OCI-LY1 (cell line): ENCODE measurements at regions not wholly inside any gene's neighbourhood (a gene's known extent, or its start where the extent isn't known, plus 50 kb on each side); places are given as distances from the start of the nearest gene placed in this dataset.

ENCODE experiments used
- H2AFZ ChIP-seq: fragments of 200-600 bp; sonication (generic), shearing (Covaris generic); 2 replicates; pipeline ENCODE4 v1.6.0; 2014; ENCODE audit warnings: antibody characterized with exemption, mild to moderate bottlenecking, low read length
- H3F3A ChIP-seq: fragments of 200-600 bp; sonication (generic), shearing (Covaris generic); 2 replicates; pipeline ENCODE4 v1.6.0; 2014; ENCODE audit warnings: mild to moderate bottlenecking, antibody characterized with exemption, low read length, moderate library complexity; ENCODE audit not compliant: insufficient read depth
- H3K27ac ChIP-seq: fragments of 200-600 bp; sonication (generic); 2 replicates; pipeline ENCODE4 v1.5.1; 2014; ENCODE audit warnings: low read length, mixed run types, mild to moderate bottlenecking, low read depth; ENCODE audit not compliant: poor library complexity, severe bottlenecking
- H3K27me3 ChIP-seq: fragments of 200-600 bp; sonication (generic); 2 replicates; pipeline ENCODE4 v1.6.0; 2014; ENCODE audit warnings: antibody characterized with exemption, mild to moderate bottlenecking, low read length, moderate library complexity; ENCODE audit not compliant: insufficient read depth
- H3K36me3 ChIP-seq: fragments of 200-600 bp; sonication (generic); 2 replicates; pipeline ENCODE4 v1.6.1; 2014; ENCODE audit warnings: mild to moderate bottlenecking, antibody characterized with exemption, low read length, moderate library complexity, mixed read lengths; ENCODE audit not compliant: insufficient read depth
- H3K4me1 ChIP-seq: fragments of 200-600 bp; sonication (generic); 2 replicates; pipeline ENCODE4 v1.5.1; 2014; ENCODE audit warnings: mild to moderate bottlenecking, low read length, moderate library complexity; ENCODE audit not compliant: insufficient read depth, severe bottlenecking
- H3K4me2 ChIP-seq: fragments of 200-600 bp; sonication (generic), shearing (Covaris generic); 2 replicates; pipeline ENCODE4 v1.6.1; 2014; ENCODE audit warnings: low read length
- H3K4me3 ChIP-seq: fragments of 200-600 bp; sonication (generic); 2 replicates; pipeline ENCODE4 v1.5.1; 2014; ENCODE audit warnings: low read length, low read depth, mild to moderate bottlenecking, mixed read lengths; ENCODE audit not compliant: poor library complexity, severe bottlenecking
- H3K79me2 ChIP-seq: fragments of 200-600 bp; shearing (Covaris generic); 2 replicates; pipeline ENCODE4 v1.6.1; 2016; ENCODE audit warnings: mixed run types, low read length, mixed read lengths; ENCODE audit not compliant: insufficient read depth
- H3K9ac ChIP-seq: fragments of 200-600 bp; sonication (generic), shearing (Covaris generic); 2 replicates; pipeline ENCODE4 v1.6.1; 2014; ENCODE audit warnings: mild to moderate bottlenecking, low read length, mixed read lengths
- H3K9me2 ChIP-seq: fragments of 200-600 bp; sonication (generic), shearing (Covaris generic); 2 replicates; pipeline ENCODE4 v1.6.1; 2014; ENCODE audit warnings: low read depth, mild to moderate bottlenecking, low read length, mixed read lengths
- H3K9me3 ChIP-seq: fragments of 200-600 bp; shearing (Covaris generic); 2 replicates; pipeline ENCODE4 v1.6.1; 2014; ENCODE audit warnings: low read length, mixed read lengths
- H4K20me1 ChIP-seq: fragments of 200-600 bp; sonication (generic), shearing (Covaris generic); 2 replicates; pipeline ENCODE4 v1.6.0; 2016; ENCODE audit warnings: mild to moderate bottlenecking, low read length; ENCODE audit not compliant: insufficient read depth
- CTCF ChIP-seq: fragments of 200-600 bp; sonication (generic), shearing (Covaris generic); IDR thresholded peaks from 2 replicates; pipeline ENCODE4 v1.5.1; 2017; ENCODE audit warnings: mild to moderate bottlenecking, antibody characterized with exemption, low read length, moderate library complexity, mixed read lengths
- EZH2 ChIP-seq: fragments of 200-600 bp; sonication (generic), shearing (Covaris generic); IDR thresholded peaks from 2 replicates; pipeline ENCODE4 v1.8.0; 2017; ENCODE audit warnings: borderline replicate concordance, mixed run types, mild to moderate bottlenecking, antibody characterized with exemption, low read length, moderate library complexity, mixed read lengths

DNA sequence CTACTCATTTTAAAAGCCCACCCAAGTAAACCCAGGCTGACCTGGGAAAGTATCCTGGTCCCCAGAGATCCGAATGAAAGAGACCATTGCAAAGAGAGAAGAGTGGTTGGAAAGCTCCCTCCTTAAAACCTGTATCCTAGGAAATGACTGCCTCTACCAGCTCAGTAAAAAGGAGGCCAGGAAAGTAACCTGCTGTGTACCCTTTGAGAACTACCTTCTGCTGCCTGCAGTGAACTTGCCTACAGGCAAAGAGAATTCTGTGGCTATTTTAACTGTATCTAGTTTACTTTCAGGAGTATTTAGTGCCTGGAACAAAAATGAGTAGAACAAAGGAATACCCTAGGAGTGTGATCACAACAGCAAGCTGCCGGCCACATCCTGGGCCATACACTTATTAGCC is 641.7 kb upstream of the NRXN1 start:
- Histone ChIP-seq H3K27ac (no peak overlapping the region), H3F3A (no peaks in the 10 kb centered on the region), H3K9me2 (no peaks in the 10 kb centered on the region), H3K9me3 (no peaks in the 10 kb centered on the region), H3K27me3 (no peaks in the 10 kb centered on the region), H3K36me3 (no peaks in the 10 kb centered on the region), H2AFZ (no peak overlapping the region), H3K4me1 (no peaks in the 10 kb centered on the region), H3K9ac (no peak overlapping the region), H3K4me2 (no peak overlapping the region), H4K20me1 (no peaks in the 10 kb centered on the region), H3K79me2 (no peaks in the 10 kb centered on the region), H3K4me3 (no peak overlapping the region)
- TF ChIP-seq EZH2 (no peak), CTCF (no peak)

DNA sequence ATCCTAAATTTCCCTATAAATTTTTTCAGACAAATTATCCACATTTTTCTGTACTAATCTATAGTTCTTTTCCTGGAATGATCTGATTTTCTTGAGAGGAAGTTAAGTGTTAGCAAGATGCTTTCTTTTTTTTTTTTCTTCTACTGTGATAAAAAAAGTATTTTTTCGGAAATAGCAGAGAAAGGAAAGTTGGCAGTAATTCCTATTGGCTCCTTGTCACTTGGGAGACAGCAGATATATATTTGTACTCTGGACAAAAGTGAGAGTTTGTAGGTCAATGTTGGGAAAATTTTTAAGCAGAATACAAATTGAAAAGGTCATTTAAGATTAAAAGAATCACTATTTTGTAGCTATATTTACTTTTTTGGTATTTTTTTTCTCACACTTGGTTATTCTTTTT is 635.7 kb upstream of the NRXN1 start:
- H3K4me1 ChIP-seq, result no peaks in the 10 kb centered on the region
- H3K27ac ChIP-seq, result no peak overlapping the region
- no peaks in the 10 kb centered on the region for H4K20me1 ChIP-seq
- H3F3A ChIP-seq, result no peaks in the 10 kb centered on the region
- H3K4me3 ChIP-seq, result no peak overlapping the region
- no peak overlapping the region for H3K4me2 ChIP-seq
- TF ChIP-seq EZH2 (no peak), CTCF (no peak)
- H3K36me3 ChIP-seq, result no peaks in the 10 kb centered on the region
- no peaks in the 10 kb centered on the region for H3K27me3 ChIP-seq
- no peaks in the 10 kb centered on the region for H3K9me2 ChIP-seq
- H3K9me3 ChIP-seq, result no peaks in the 10 kb centered on the region
- H3K79me2 ChIP-seq, result no peaks in the 10 kb centered on the region
- no peak overlapping the region for H2AFZ ChIP-seq
- H3K9ac ChIP-seq, result no peak overlapping the region

GRCh38 chr2:51662187-51662586 is 630.3 kb upstream of the NRXN1 start:
- Histone ChIP-seq H4K20me1 (no peaks in the 10 kb centered on the region), H3K9me3 (no peaks in the 10 kb centered on the region), H3K9me2 (no peaks in the 10 kb centered on the region), H3K27me3 (no peaks in the 10 kb centered on the region), H3K36me3 (no peaks in the 10 kb centered on the region), H3K79me2 (no peaks in the 10 kb centered on the region), H3K4me1 (no peaks in the 10 kb centered on the region), H3K9ac (no peak overlapping the region), H3K4me2 (no peak overlapping the region), H3K27ac (no peak overlapping the region), H3F3A (no peaks in the 10 kb centered on the region), H2AFZ (no peak overlapping the region), H3K4me3 (no peak overlapping the region)
- no peak for TF ChIP-seq EZH2
- TF ChIP-seq CTCF, result no peak
